Calu3 (cell line): ENCODE measurements at regions not wholly inside any gene's neighbourhood (a gene's known extent, or its start where the extent isn't known, plus 50 kb on each side); places are given as distances from the start of the nearest gene placed in this dataset.

ENCODE experiments used
- BruUV-seq: library from RNA; stranded (reverse); fragments of 400-500 nt; replicated peaks from 2 replicates; lab custom pipeline; 2021; lab: Mats Ljungman, UMichigan
- CTCF ChIA-PET: fragments of 300-600 bp; sonication (Branson Sonifier 250); formaldehyde crosslinking; loops from one replicate; lab custom pipeline; 2022; ENCODE audit warnings: antibody characterized with exemption; lab: Charles Lee
- DNase-seq: peaks from one replicate; pipeline ENCODE4 v3.0.0; 2022
- H3K27ac Mint-ChIP-seq: one replicate; pipeline ENCODE4 v1.8.0; 2022; ENCODE audit warnings: mixed read lengths; ENCODE audit not compliant: unreplicated experiment
- H3K27me3 Mint-ChIP-seq: one replicate; pipeline ENCODE4 v1.8.0; 2022; ENCODE audit warnings: mixed read lengths; ENCODE audit not compliant: unreplicated experiment
- H3K36me3 Mint-ChIP-seq: one replicate; pipeline ENCODE4 v1.8.0; 2022; ENCODE audit warnings: mild to moderate bottlenecking, moderate library complexity, mixed read lengths; ENCODE audit not compliant: insufficient read depth, unreplicated experiment
- H3K4me1 Mint-ChIP-seq: one replicate; pipeline ENCODE4 v1.8.0; 2022; ENCODE audit warnings: mild to moderate bottlenecking, low read depth, mixed read lengths; ENCODE audit not compliant: unreplicated experiment
- H3K4me3 Mint-ChIP-seq: one replicate; pipeline ENCODE4 v1.8.0; 2022; ENCODE audit warnings: mild to moderate bottlenecking, low read depth, moderate library complexity, mixed read lengths; ENCODE audit not compliant: unreplicated experiment
- H3K9me3 Mint-ChIP-seq: one replicate; pipeline ENCODE4 v1.8.0; 2022; ENCODE audit warnings: low read depth, mixed read lengths; ENCODE audit not compliant: unreplicated experiment
- CTCF ChIP-seq: fragments of 200-600 bp; IDR thresholded peaks from one replicate; pipeline ENCODE4 v1.8.0; 2022; ENCODE audit warnings: antibody characterized with exemption; ENCODE audit not compliant: unreplicated experiment
- intact Hi-C: fragments of 100-400 bp; cut with micrococcal nuclease; formaldehyde crosslinking; loops from one replicate; pipeline ENCODE4 v1.10.0; 2022; ENCODE audit not compliant: unreplicated experiment

DNA sequence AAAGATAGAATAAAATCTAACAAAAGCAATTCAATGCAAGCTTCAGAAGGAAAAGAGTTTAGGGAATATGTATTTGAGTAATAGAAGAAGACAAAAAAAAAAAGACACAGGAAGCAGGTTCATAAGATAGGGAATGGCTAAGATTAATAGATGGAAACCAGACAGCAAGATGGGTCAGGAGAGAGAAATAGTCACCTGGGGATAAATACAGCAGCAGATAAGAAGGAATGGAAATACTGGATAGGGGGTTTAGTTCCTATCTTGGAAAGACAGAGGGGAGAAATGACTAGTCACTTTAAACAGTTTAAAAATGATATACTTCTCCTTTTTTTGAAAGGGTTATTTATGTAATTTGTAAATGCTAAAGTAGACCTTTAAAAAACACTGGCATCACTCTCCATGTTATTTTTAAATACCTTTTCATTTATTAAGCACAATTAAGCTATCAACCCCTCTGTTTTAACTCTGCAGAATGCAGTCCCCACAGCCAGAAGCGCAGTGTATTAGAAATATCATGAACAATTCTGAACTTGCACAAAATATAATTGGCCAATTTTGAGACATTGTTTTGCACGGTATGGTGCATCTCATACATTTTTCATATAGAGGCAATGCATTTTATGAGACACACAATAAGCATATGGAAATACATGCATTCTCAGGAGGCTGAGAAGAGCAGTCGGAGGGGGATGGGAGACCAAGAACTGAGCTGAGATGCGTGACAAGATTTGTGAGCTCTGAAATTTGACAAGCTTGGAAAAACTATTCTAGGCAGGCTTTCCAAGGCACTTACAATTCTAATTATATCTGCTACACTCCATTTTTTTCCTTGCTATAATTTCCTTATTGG, 303.4 kb upstream of the PRICKLE1 start:
- Mint-ChIP-seq H3K27ac (no peak overlapping the region), H3K4me1 (peaks cover 2% of the 10 kb centered on the region), H3K36me3 (no peaks in the 10 kb centered on the region), H3K9me3 (peaks cover under 1% of the 10 kb centered on the region), H3K4me3 (no peak overlapping the region), H3K27me3 (no peaks in the 10 kb centered on the region)
- CTCF ChIA-PET = no interaction called here
- BruUV-seq = no TSS peak
- intact Hi-C loops = no loop called here
- TF ChIP-seq CTCF = no peak
- no peak for DNase-seq

- H3K9me3 Mint-ChIP-seq = peaks cover 6% of the 10 kb centered on the region
- intact Hi-C loops = no loop called here
- H3K36me3 Mint-ChIP-seq = no peaks in the 10 kb centered on the region
- no peaks in the 10 kb centered on the region for H3K27me3 Mint-ChIP-seq
- no peak overlapping the region for H3K27ac Mint-ChIP-seq
- BruUV-seq = no TSS peak
- no peak for DNase-seq
- TF ChIP-seq CTCF = no peak
- CTCF ChIA-PET = no interaction called here
- no peak overlapping the region for H3K4me3 Mint-ChIP-seq
- H3K4me1 Mint-ChIP-seq = peaks cover 8% of the 10 kb centered on the region
Measured at GRCh38 chr12:42887657-42888056, 298.1 kb upstream of the PRICKLE1 start.

DNA sequence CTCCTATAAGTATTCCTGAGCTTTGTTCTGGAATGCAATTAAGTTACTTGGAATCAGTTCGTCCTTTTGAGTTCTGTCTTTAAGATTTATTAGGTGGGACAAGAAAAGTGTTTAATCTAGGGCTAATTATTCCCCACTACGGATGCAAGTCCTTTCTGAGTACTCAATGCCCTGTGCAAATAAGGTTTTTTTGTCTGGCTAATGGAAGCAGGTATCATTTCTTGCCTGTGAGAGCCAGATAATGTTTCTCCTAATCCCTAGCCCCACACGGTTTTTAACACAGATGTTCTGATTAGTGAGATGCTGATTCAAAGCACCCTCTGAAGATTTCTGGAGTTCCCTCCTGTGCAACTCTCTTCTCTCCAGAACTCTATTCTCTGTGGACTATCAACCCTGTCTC, 296.6 kb upstream of the PRICKLE1 start:
- H3K4me1 Mint-ChIP-seq = peaks cover 8% of the 10 kb centered on the region
- peaks cover 6% of the 10 kb centered on the region for H3K9me3 Mint-ChIP-seq
- H3K27ac Mint-ChIP-seq = no peak overlapping the region
- no peaks in the 10 kb centered on the region for H3K27me3 Mint-ChIP-seq
- no TSS peak for BruUV-seq
- H3K4me3 Mint-ChIP-seq = no peak overlapping the region
- intact Hi-C loops = no loop called here
- no peak for TF ChIP-seq CTCF
- no peak for DNase-seq
- CTCF ChIA-PET = no interaction called here
- no peaks in the 10 kb centered on the region for H3K36me3 Mint-ChIP-seq

DNA sequence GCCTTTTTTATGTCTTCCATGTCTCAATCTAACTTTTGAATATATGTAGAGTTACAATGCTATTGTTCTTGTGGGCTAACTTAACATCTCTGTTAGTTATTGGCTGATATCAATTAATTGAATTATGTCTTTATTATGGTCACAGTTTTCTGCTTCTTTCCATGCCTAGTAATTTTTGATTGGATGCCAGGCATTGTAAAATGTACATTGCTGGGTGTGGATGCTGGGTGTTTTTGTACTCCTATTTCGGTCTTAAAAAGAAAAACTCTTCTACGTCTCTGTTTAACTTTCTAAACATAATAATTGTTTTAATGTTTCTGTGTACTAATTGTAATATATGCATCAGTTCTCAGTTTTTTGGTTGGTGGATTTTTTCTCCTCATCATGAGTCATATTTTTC, 296.1 kb upstream of the PRICKLE1 start:
- CTCF ChIA-PET = no interaction called here
- TF ChIP-seq CTCF = no peak
- no peak overlapping the region for H3K27ac Mint-ChIP-seq
- H3K36me3 Mint-ChIP-seq = no peaks in the 10 kb centered on the region
- DNase-seq = no peak
- intact Hi-C loops = no loop called here
- H3K4me1 Mint-ChIP-seq = peaks cover 8% of the 10 kb centered on the region
- no TSS peak for BruUV-seq
- peaks cover 6% of the 10 kb centered on the region for H3K9me3 Mint-ChIP-seq
- H3K4me3 Mint-ChIP-seq = no peak overlapping the region
- no peaks in the 10 kb centered on the region for H3K27me3 Mint-ChIP-seq
